Neural crest cell (in vitro differentiated cells): ENCODE measurements at regions not wholly inside any gene's neighbourhood (a gene's known extent, or its start where the extent isn't known, plus 50 kb on each side); places are given as distances from the start of the nearest gene placed in this dataset.

Experiments used
- DNase-seq: peaks from one replicate; pipeline ENCODE4 v3.0.0; 2021; ENCODE audit warnings: low read depth, mixed read lengths, low spot score
- H3K27ac Mint-ChIP-seq: one replicate; pipeline ENCODE4 v1.8.0; 2021; ENCODE audit warnings: mild to moderate bottlenecking, mixed read lengths; ENCODE audit not compliant: unreplicated experiment
- H3K27me3 Mint-ChIP-seq: 2 replicates; pipeline ENCODE4 v1.8.0; 2021; ENCODE audit warnings: low read depth, mild to moderate bottlenecking, mixed read lengths
- H3K36me3 Mint-ChIP-seq: 2 replicates; pipeline ENCODE4 v1.8.0; 2021; ENCODE audit warnings: low read depth, mild to moderate bottlenecking, mixed read lengths
- H3K4me1 Mint-ChIP-seq: 2 replicates; pipeline ENCODE4 v1.8.0; 2021; ENCODE audit warnings: mixed read lengths
- H3K4me3 Mint-ChIP-seq: one replicate; pipeline ENCODE4 v1.8.0; 2021; ENCODE audit warnings: mild to moderate bottlenecking, mixed read lengths
- H3K9me3 Mint-ChIP-seq: 2 replicates; pipeline ENCODE4 v1.8.0; 2021; ENCODE audit warnings: mixed read lengths
- CTCF ChIP-seq: fragments of 200-600 bp; sonication (generic); conservative IDR thresholded peaks from 2 replicates; pipeline ENCODE4 v1.5.0; 2021; ENCODE audit warnings: antibody characterized with exemption, mild to moderate bottlenecking

- Mint-ChIP-seq H3K4me1 (no peaks in the 10 kb centered on the region), H3K4me3 (no peak overlapping the region), H3K27me3 (no peaks in the 10 kb centered on the region), H3K36me3 (peaks cover 10% of the 10 kb centered on the region), H3K27ac (no peak overlapping the region), H3K9me3 (peaks cover 28% of the 10 kb centered on the region)
- no peak for DNase-seq
- TF ChIP-seq CTCF: no peak
Observed at GRCh38 chr7:46000513-46000912, 79.4 kb upstream of the IGFBP3 start.

- Mint-ChIP-seq H3K4me3 (no peak overlapping the region), H3K27ac (no peak overlapping the region), H3K27me3 (no peaks in the 10 kb centered on the region), H3K4me1 (no peaks in the 10 kb centered on the region), H3K36me3 (peaks cover 13% of the 10 kb centered on the region), H3K9me3 (peaks cover 31% of the 10 kb centered on the region)
- DNase-seq: no peak
- no peak for TF ChIP-seq CTCF
Observed at GRCh38 chr7:45999541-45999940, 78.5 kb upstream of the IGFBP3 start.

- Mint-ChIP-seq H3K36me3 (peaks cover 11% of the 10 kb centered on the region), H3K27me3 (no peaks in the 10 kb centered on the region), H3K4me1 (no peaks in the 10 kb centered on the region), H3K9me3 (peaks cover 26% of the 10 kb centered on the region), H3K4me3 (no peak overlapping the region), H3K27ac (no peak overlapping the region)
- DNase-seq: no peak
- no peak for TF ChIP-seq CTCF
Observed at GRCh38 chr7:45998506-45998905, 77.4 kb upstream of the IGFBP3 start.

- Mint-ChIP-seq H3K4me1 (peaks cover 10% of the 10 kb centered on the region), H3K27me3 (no peaks in the 10 kb centered on the region), H3K9me3 (peaks cover 17% of the 10 kb centered on the region), H3K36me3 (peaks cover 11% of the 10 kb centered on the region), H3K27ac (no peak overlapping the region), H3K4me3 (no peak overlapping the region)
- no peak for DNase-seq
- no peak for TF ChIP-seq CTCF
Observed at GRCh38 chr7:45993621-45994020, 72.5 kb upstream of the IGFBP3 start.

- peaks cover 10% of the 10 kb centered on the region for H3K4me1 Mint-ChIP-seq
- DNase-seq: no peak
- no peak for TF ChIP-seq CTCF
- peaks cover 11% of the 10 kb centered on the region for H3K36me3 Mint-ChIP-seq
- peaks cover 16% of the 10 kb centered on the region for H3K9me3 Mint-ChIP-seq
- H3K27ac Mint-ChIP-seq: no peak overlapping the region
- H3K4me3 Mint-ChIP-seq: no peak overlapping the region
- no peaks in the 10 kb centered on the region for H3K27me3 Mint-ChIP-seq
Observed at GRCh38 chr7:45992826-45993225, 71.8 kb upstream of the IGFBP3 start.

GRCh38 chr7:45990276-45990675, 69.2 kb upstream of the IGFBP3 start:
- Mint-ChIP-seq H3K36me3 (peaks cover under 1% of the 10 kb centered on the region), H3K4me3 (no peak overlapping the region), H3K27me3 (no peaks in the 10 kb centered on the region), H3K27ac (no peak overlapping the region), H3K9me3 (peaks cover 3% of the 10 kb centered on the region), H3K4me1 (peaks cover 17% of the 10 kb centered on the region)
- no peak for TF ChIP-seq CTCF
- DNase-seq: no peak
